GM23338 (cell line): ENCODE measurements at regions not wholly inside any gene's neighbourhood (a gene's known extent, or its start where the extent isn't known, plus 50 kb on each side); places are given as distances from the start of the nearest gene placed in this dataset.

Experiments used
- JUNB ChIP-seq: IDR thresholded peaks from one replicate; pipeline ENCODE4 v1.6.1; 2016; ENCODE audit warnings: antibody characterized with exemption; ENCODE audit not compliant: unreplicated experiment
- POLR2AphosphoS5 ChIP-seq: IDR thresholded peaks from 2 replicates; pipeline ENCODE4 v1.6.1; 2016; ENCODE audit warnings: antibody characterized with exemption, low read depth

GRCh38 chr10:54983255-54983654, 182.2 kb upstream of the PCDH15 start:
- TF ChIP-seq JUNB = no peak
- no peak for TF ChIP-seq POLR2AphosphoS5
